IMR-90 (cell line): ENCODE measurements at regions not wholly inside any gene's neighbourhood (a gene's known extent, or its start where the extent isn't known, plus 50 kb on each side); places are given as distances from the start of the nearest gene placed in this dataset.

Experiments
- ATAC-seq: fragments of 200-7000 bp; cut with Tn5 transposase; 2 replicates; pipeline ENCODE4 v1.9.1; 2020; ENCODE audit warnings: low read depth, mild to moderate bottlenecking, moderate library complexity
- BruUV-seq: library from RNA; stranded (reverse); fragments of 400-500 nt; replicated peaks from 2 replicates; lab custom pipeline; 2021; lab: Mats Ljungman, UMichigan
- CTCF ChIA-PET: fragments of 300-600 bp; formaldehyde crosslinking; extraction: SDS; loops from one replicate; lab custom pipeline; 2021; ENCODE audit warnings: antibody characterized with exemption; lab: Yijun Ruan, JAX
- POLR2A ChIA-PET: fragments of 300-600 bp; sonication (Branson Sonifier 250); formaldehyde crosslinking; loops from one replicate; lab custom pipeline; 2022; ENCODE audit warnings: antibody characterized with exemption; ENCODE audit not compliant: unreplicated experiment; lab: Charles Lee
- DNase-seq: peaks from one replicate; pipeline ENCODE4 v3.0.0; 2013
- H2AFZ ChIP-seq: replicated peaks from 2 replicates; pipeline ENCODE3; 2013; ENCODE audit warnings: low read length, mild to moderate bottlenecking; ENCODE audit not compliant: poor library complexity
- H2AK5ac ChIP-seq: 2 replicates; pipeline ENCODE4 v1.6.1; 2013; ENCODE audit warnings: low read depth, low read length, inconsistent platforms
- H2AK9ac ChIP-seq: replicated peaks from 2 replicates; pipeline ENCODE3; 2013; ENCODE audit warnings: mild to moderate bottlenecking, low read depth, low read length, moderate library complexity; ENCODE audit not compliant: poor library complexity
- H2BK120ac ChIP-seq: 2 replicates; pipeline ENCODE4 v1.6.1; 2013; ENCODE audit warnings: low read depth, low read length, inconsistent platforms
- H2BK15ac ChIP-seq: 3 replicates; pipeline ENCODE4 v1.6.1; 2013; ENCODE audit warnings: low read depth, low read length, inconsistent platforms
- H2BK20ac ChIP-seq: 2 replicates; pipeline ENCODE4 v1.6.1; 2013; ENCODE audit warnings: low read depth, mild to moderate bottlenecking, inconsistent platforms, low read length, moderate library complexity
- H2BK5ac ChIP-seq: 2 replicates; pipeline ENCODE4 v1.6.1; 2013; ENCODE audit warnings: mild to moderate bottlenecking, low read depth, low read length, inconsistent platforms; ENCODE audit not compliant: poor library complexity, severe bottlenecking
- H3K14ac ChIP-seq: replicated peaks from 2 replicates; pipeline ENCODE4 v1.6.1; 2013; ENCODE audit warnings: low read depth, low read length, inconsistent platforms
- H3K18ac ChIP-seq: 2 replicates; pipeline ENCODE4 v1.6.1; 2013; ENCODE audit warnings: low read depth, low read length, control low read depth
- H3K23ac ChIP-seq: 2 replicates; pipeline ENCODE4 v1.6.1; 2013; ENCODE audit warnings: low read depth, low read length, inconsistent platforms
- H3K27ac ChIP-seq: 2 replicates; pipeline ENCODE4 v1.5.1; 2013; ENCODE audit warnings: mild to moderate bottlenecking, control low read depth, low read length; ENCODE audit not compliant: insufficient read depth
- H3K27me3 ChIP-seq: 2 replicates; pipeline ENCODE4 v1.6.1; 2013; ENCODE audit warnings: low read length; ENCODE audit not compliant: control insufficient read depth, insufficient read depth
- H3K36me3 ChIP-seq: 2 replicates; pipeline ENCODE4 v1.6.1; 2013; ENCODE audit warnings: low read length, mixed read lengths; ENCODE audit not compliant: control insufficient read depth, insufficient read depth
- H3K4ac ChIP-seq: 2 replicates; pipeline ENCODE4 v1.6.1; 2013; ENCODE audit warnings: low read depth, low read length, inconsistent platforms
- H3K4me1 ChIP-seq: 2 replicates; pipeline ENCODE4 v1.6.1; 2013; ENCODE audit warnings: low read length, mixed read lengths; ENCODE audit not compliant: control insufficient read depth, insufficient read depth
- H3K4me2 ChIP-seq: 2 replicates; pipeline ENCODE4 v1.6.1; 2013; ENCODE audit warnings: low read depth, mild to moderate bottlenecking, control low read depth, low read length, moderate library complexity
- H3K4me3 ChIP-seq: 2 replicates; pipeline ENCODE4 v1.5.1; 2013; ENCODE audit warnings: low read depth, mild to moderate bottlenecking, control low read depth, low read length, moderate library complexity; ENCODE audit not compliant: insufficient read depth
- H3K56ac ChIP-seq: 2 replicates; pipeline ENCODE4 v1.6.1; 2013; ENCODE audit warnings: low read length, inconsistent platforms; ENCODE audit not compliant: insufficient read depth; ENCODE audit errors: extremely low read depth
- H3K79me1 ChIP-seq, 2 experiments: 2 replicates each; pipeline ENCODE4 v1.6.1; 2013; ENCODE audit warnings: low read length in 2 of 2, inconsistent platforms in 1 of 2, low read depth in 1 of 2
- H3K9ac ChIP-seq: 2 replicates; pipeline ENCODE4 v1.6.1; 2013; ENCODE audit warnings: low read depth, low read length, control low read depth
- H3K9me1 ChIP-seq: 2 replicates; pipeline ENCODE4 v1.6.1; 2013; ENCODE audit warnings: low read length, inconsistent platforms; ENCODE audit not compliant: insufficient read depth
- H3K9me3 ChIP-seq: 2 replicates; pipeline ENCODE4 v1.6.1; 2013; ENCODE audit warnings: low read length; ENCODE audit not compliant: control insufficient read depth, insufficient read depth
- H4K20me1 ChIP-seq: 2 replicates; pipeline ENCODE4 v1.6.1; 2013; ENCODE audit warnings: low read length, inconsistent platforms; ENCODE audit not compliant: insufficient read depth
- H4K5ac ChIP-seq: 2 replicates; pipeline ENCODE4 v1.6.1; 2013; ENCODE audit warnings: mild to moderate bottlenecking, low read depth, low read length, control low read depth
- H4K8ac ChIP-seq, 2 experiments: 2 replicates each; pipeline ENCODE4 v1.6.1; 2013; ENCODE audit warnings: low read depth in 2 of 2, low read length in 2 of 2, control low read depth in 1 of 2, inconsistent platforms in 1 of 2
- H4K91ac ChIP-seq: 2 replicates; pipeline ENCODE4 v1.6.1; 2013; ENCODE audit warnings: low read depth, low read length, inconsistent platforms; ENCODE audit not compliant: insufficient read depth
- BHLHE40 ChIP-seq: fragments of 150-350 bp; IDR thresholded peaks from 2 replicates; pipeline ENCODE4 v1.6.1; 2016; ENCODE audit warnings: mild to moderate bottlenecking, low read depth, low read length
- CEBPB ChIP-seq: IDR thresholded peaks from 2 replicates; pipeline ENCODE4 v1.6.1; 2012; ENCODE audit warnings: low read depth, low read length, improper control_type of control experiment
- CHD1 ChIP-seq: IDR thresholded peaks from 2 replicates; pipeline ENCODE4 v1.6.1; 2012; ENCODE audit warnings: low read depth, low read length, improper control_type of control experiment
- CTCF ChIP-seq: conservative IDR thresholded peaks from 2 replicates; pipeline ENCODE4 v1.5.1; 2012; ENCODE audit warnings: mild to moderate bottlenecking, low read depth, low read length, improper control_type of control experiment
- ELK1 ChIP-seq: fragments of 150-350 bp; IDR thresholded peaks from 2 replicates; pipeline ENCODE4 v1.6.1; 2016; ENCODE audit warnings: low read depth, mild to moderate bottlenecking, low read length, moderate library complexity, borderline replicate concordance
- FOS ChIP-seq: fragments of 150-350 bp; IDR thresholded peaks from 2 replicates; pipeline ENCODE4 v1.6.1; 2016; ENCODE audit warnings: low read depth, low read length
- MAFK ChIP-seq: IDR thresholded peaks from 2 replicates; pipeline ENCODE4 v1.6.1; 2012; ENCODE audit warnings: low read depth, low read length, improper control_type of control experiment
- MAZ ChIP-seq: IDR thresholded peaks from 2 replicates; pipeline ENCODE4 v1.6.1; 2012; ENCODE audit warnings: low read depth, mild to moderate bottlenecking, low read length, improper control_type of control experiment, moderate library complexity, borderline replicate concordance
- MXI1 ChIP-seq: IDR thresholded peaks from 2 replicates; pipeline ENCODE4 v1.6.1; 2012; ENCODE audit warnings: low read depth, mild to moderate bottlenecking, low read length, moderate library complexity, borderline replicate concordance
- NFE2L2 ChIP-seq: fragments of 150-350 bp; IDR thresholded peaks from 2 replicates; pipeline ENCODE4 v1.6.1; 2016; ENCODE audit warnings: low read depth, mild to moderate bottlenecking, low read length
- POLR2A ChIP-seq: IDR thresholded peaks from 2 replicates; pipeline ENCODE4 v1.6.1; 2012; ENCODE audit warnings: mild to moderate bottlenecking, low read depth, low read length
- RAD21 ChIP-seq: IDR thresholded peaks from 2 replicates; pipeline ENCODE4 v1.6.1; 2012; ENCODE audit warnings: low read length, improper control_type of control experiment
- RCOR1 ChIP-seq: IDR thresholded peaks from 2 replicates; pipeline ENCODE4 v1.6.1; 2012; ENCODE audit warnings: mild to moderate bottlenecking, low read length, improper control_type of control experiment; ENCODE audit not compliant: insufficient replicate concordance
- RFX5 ChIP-seq: IDR thresholded peaks from 2 replicates; pipeline ENCODE4 v1.8.0; 2012; ENCODE audit warnings: low read depth, mild to moderate bottlenecking, low read length, moderate library complexity
- SMC3 ChIP-seq: fragments of 150-350 bp; IDR thresholded peaks from 2 replicates; pipeline ENCODE4 v1.6.1; 2016; ENCODE audit warnings: low read depth, mild to moderate bottlenecking, antibody characterized with exemption, low read length, moderate library complexity
- USF2 ChIP-seq: fragments of 150-350 bp; IDR thresholded peaks from 2 replicates; pipeline ENCODE4 v1.6.1; 2017; ENCODE audit warnings: mild to moderate bottlenecking, antibody characterized with exemption, low read length, low read depth
- WGBS, 2 experiments: methylation state at CpG; one replicate each; pipeline versions ENCODE4 v1.1.5 to v1.1.7; 2013; ENCODE audit warnings: missing lambda C conversion rate in 2 of 2; ENCODE audit not compliant: insufficient read length in 1 of 2; ENCODE audit errors: extremely low coverage in 2 of 2; 5-methylcytosine and 5-hydroxymethylcytosine counted together
- dilution Hi-C: fragments of 300-500 bp; cut with HindIII; formaldehyde crosslinking; loops from one replicate; pipeline ENCODE4 v1.14.3; 2018; ENCODE audit warnings: low sequenced_read_pairs; ENCODE audit not compliant: unreplicated experiment
- in situ Hi-C: fragments of 300-500 bp; cut with MboI; formaldehyde crosslinking; loops from 3 replicates; pipeline ENCODE4 v1.14.3; 2019; ENCODE audit warnings: low sequenced_read_pairs, inconsistent platforms, mixed read lengths
- intact Hi-C: fragments of 100-400 bp; cut with micrococcal nuclease; formaldehyde crosslinking; loops from 2 replicates; pipeline ENCODE4 v1.10.0; 2022

GRCh38 chr11:69916806-69917387, 97.7 kb upstream of the FGF3 start:
- BruUV-seq, result no TSS peak
- ChIA-PET CTCF (no interaction called here), POLR2A (no interaction called here)
- Histone ChIP-seq H4K5ac (no peak overlapping the region), H3K56ac (no peak overlapping the region), H3K9me3 (no peaks in the 10 kb centered on the region), H3K14ac (no peak overlapping the region), H3K27ac (no peak overlapping the region), H4K20me1 (no peaks in the 10 kb centered on the region), H3K27me3 (no peaks in the 10 kb centered on the region), H3K23ac (no peak overlapping the region), H3K4me2 (no peak overlapping the region), H2BK20ac (peak overlapping the region; percentile 79; the same call in 1 of the 2 replicates), H3K9me1 (no peaks in the 10 kb centered on the region), H3K36me3 (no peaks in the 10 kb centered on the region), H3K4ac (peak overlapping the region; percentile 52), H2AK9ac (no peak overlapping the region), H4K8ac (peak overlapping the region in 1 of 2 experiments; percentile 31; a peak in 1 of 4 replicates), H2BK15ac (no peak overlapping the region), H3K79me1 (no peaks in the 10 kb centered on the region), H3K18ac (no peak overlapping the region), H2BK5ac (no peak overlapping the region), H2AFZ (no peak overlapping the region), H3K9ac (no peak overlapping the region), H2AK5ac (no peak overlapping the region), H3K4me1 (peaks cover 7% of the 10 kb centered on the region), H3K4me3 (no peak overlapping the region), H2BK120ac (peak overlapping the region; percentile 51; the same call in 1 of the 2 replicates), H4K91ac (peak overlapping the region; percentile 41; the same call in 1 of the 2 replicates)
- in situ Hi-C loops, result no loop called here
- 96% methylated on average over 2 of the region's 2 CpGs; no CpG with 5 or more reads in 1 of the 2 experiments for WGBS, 2 experiments
- ATAC-seq, result no peak
- DNase-seq, result no peak
- dilution Hi-C loops, result loop anchor here (25.0 kb wide), 1 partner anchor 245 kb away; no protein-coding TSS in a partner anchor
- intact Hi-C loops, result loop anchor here (5.0 kb wide), 1 partner anchor 160 kb away; the partner anchor contains the start of gene ANO1
- TF ChIP-seq BHLHE40 (no peak), CEBPB (no peak), RFX5 (no peak), SMC3 (no peak), MXI1 (no peak), ELK1 (no peak), MAFK (no peak), POLR2A (no peak), CHD1 (no peak), NFE2L2 (no peak), MAZ (no peak), FOS (no peak), USF2 (no peak), RCOR1 (no peak), CTCF (no peak), RAD21 (no peak)
